HUDEP-2 (cell line): ENCODE measurements at regions not wholly inside any gene's neighbourhood (a gene's known extent, or its start where the extent isn't known, plus 50 kb on each side); places are given as distances from the start of the nearest gene placed in this dataset.

Experiments used
- DNase-seq, 76 experiments: peaks; one replicate each; lab custom pipeline; 2025; ENCODE audit not compliant: unreplicated experiment in 76 of 76; lab: John Stamatoyannopoulos, UW

- no peak for DNase-seq
These were observed 59.6 kb upstream of the CENPW start for GRCh38 chr6:126280287-126280686.

GRCh38 chr6:126285871-126286365 lies 54.0 kb upstream of the CENPW start:
- no peak for DNase-seq
